ENCODE measurements at regions not wholly inside any gene's neighbourhood (a gene's known extent, or its start where the extent isn't known, plus 50 kb on each side); places are given as distances from the start of the nearest gene placed in this dataset.

DNA sequence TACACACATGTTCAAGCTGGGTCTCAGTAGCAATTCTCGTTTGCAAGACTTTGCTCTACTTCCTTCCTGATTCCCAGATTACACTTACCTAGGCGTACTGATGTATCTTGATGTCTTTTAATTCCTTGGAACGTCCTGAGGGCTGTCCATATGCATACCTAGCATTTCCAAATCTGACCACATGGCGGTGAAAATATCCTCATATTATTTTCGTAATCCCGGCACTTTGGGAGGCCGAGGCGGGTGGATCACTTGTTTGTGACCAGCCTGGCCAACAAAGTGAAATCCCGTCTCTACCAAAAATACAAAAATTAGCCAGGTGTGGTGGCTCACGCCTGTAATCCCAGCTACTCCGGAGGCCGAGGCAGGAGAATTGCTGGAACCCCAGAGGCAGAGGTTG lies 1786.3 kb upstream of the TENM3 start:
- WGBS, result 85% methylated on average over 12 of the region's 12 CpGs
- no peak for ATAC-seq

GRCh38 chr4:180462116-180462515 lies 1781.1 kb upstream of the TENM3 start:
- intact Hi-C loops (cut with DNase I), result no loop called here
- H3K4me1 ChIP-seq (ENCODE audit: control insufficient read depth, insufficient read depth, low read length), result no peaks in the 10 kb centered on the region
- no peaks in the 10 kb centered on the region for H3K27me3 ChIP-seq (ENCODE audit: control insufficient read depth, insufficient read depth)
- ATAC-seq (no peak), DNase-seq (no peak)
- no peaks in the 10 kb centered on the region for H3K9me3 ChIP-seq (ENCODE audit: control insufficient read depth, low read length)
- 87% methylated on average over 6 of the region's 6 CpGs for WGBS
- no peak overlapping the region for H3K4me3 ChIP-seq (ENCODE audit: low read length)
- H3K27ac ChIP-seq (ENCODE audit: low read length), result no peak overlapping the region

More for the DNA sequence above, 1786.3 kb upstream of the TENM3 start:
- Histone ChIP-seq H3K9me3 (ENCODE audit: control insufficient read depth, low read length) (no peaks in the 10 kb centered on the region), H3K4me1 (ENCODE audit: control insufficient read depth, insufficient read depth, low read length) (no peaks in the 10 kb centered on the region), H3K27ac (ENCODE audit: low read length) (no peak overlapping the region), H3K4me3 (ENCODE audit: low read length) (no peak overlapping the region), H3K27me3 (ENCODE audit: control insufficient read depth, insufficient read depth) (no peaks in the 10 kb centered on the region)
- DNase-seq, result no peak
- intact Hi-C loops (cut with DNase I), result no loop called here

DNA sequence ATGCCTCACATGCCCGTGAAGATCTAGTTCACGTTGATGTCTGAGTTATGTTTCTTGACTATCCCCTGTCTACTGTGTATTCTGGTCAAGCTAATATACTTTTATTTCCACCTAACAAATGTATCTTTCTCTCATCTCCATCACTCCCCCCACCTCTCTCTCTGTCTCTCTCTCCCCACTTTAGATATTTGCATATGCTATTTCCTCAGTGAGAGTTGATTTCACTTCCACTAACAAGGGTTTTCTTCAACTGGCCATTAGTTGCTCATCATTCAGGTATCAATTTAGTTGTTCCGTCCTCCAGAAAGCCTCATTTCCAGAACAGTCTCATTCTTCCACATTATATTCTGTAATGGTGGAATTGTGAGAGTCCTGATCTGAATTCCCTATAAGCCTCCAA lies 1777.8 kb upstream of the TENM3 start:
- Histone ChIP-seq H3K4me3 (ENCODE audit: low read length) (no peak overlapping the region), H3K27ac (ENCODE audit: low read length) (no peak overlapping the region), H3K9me3 (ENCODE audit: control insufficient read depth, low read length) (no peaks in the 10 kb centered on the region), H3K4me1 (ENCODE audit: control insufficient read depth, insufficient read depth, low read length) (no peaks in the 10 kb centered on the region), H3K27me3 (ENCODE audit: control insufficient read depth, insufficient read depth) (no peaks in the 10 kb centered on the region)
- intact Hi-C loops (cut with DNase I), result no loop called here
- ATAC-seq (no peak), DNase-seq (no peak)
- 92% methylated on average over 3 of the region's 3 CpGs for WGBS

- Histone ChIP-seq H3K4me3 (ENCODE audit: low read length) (no peak overlapping the region), H3K27ac (ENCODE audit: low read length) (no peak overlapping the region), H3K9me3 (ENCODE audit: control insufficient read depth, low read length) (no peaks in the 10 kb centered on the region), H3K27me3 (ENCODE audit: control insufficient read depth, insufficient read depth) (no peaks in the 10 kb centered on the region), H3K4me1 (ENCODE audit: control insufficient read depth, insufficient read depth, low read length) (no peaks in the 10 kb centered on the region)
- WGBS, result 12% methylated on average over 1 of the region's 1 CpG
- intact Hi-C loops (cut with DNase I), result no loop called here
- DNase-seq (no peak), ATAC-seq (no peak)
These were observed 1760.2 kb upstream of the TENM3 start for GRCh38 chr4:180483036-180483435.

GRCh38 chr4:180485407-180485806 lies 1757.8 kb upstream of the TENM3 start:
- no peaks in the 10 kb centered on the region for H3K9me3 ChIP-seq (ENCODE audit: control insufficient read depth, low read length)
- no peak overlapping the region for H3K27ac ChIP-seq (ENCODE audit: low read length)
- no peaks in the 10 kb centered on the region for H3K4me1 ChIP-seq (ENCODE audit: control insufficient read depth, insufficient read depth, low read length)
- ATAC-seq, result no peak
- intact Hi-C loops (cut with DNase I), result no loop called here
- H3K27me3 ChIP-seq (ENCODE audit: control insufficient read depth, insufficient read depth), result no peaks in the 10 kb centered on the region
- H3K4me3 ChIP-seq (ENCODE audit: low read length), result no peak overlapping the region
- no peak for DNase-seq

GRCh38 chr4:180486342-180486741 lies 1756.9 kb upstream of the TENM3 start:
- Histone ChIP-seq H3K4me1 (ENCODE audit: control insufficient read depth, insufficient read depth, low read length) (no peaks in the 10 kb centered on the region), H3K9me3 (ENCODE audit: control insufficient read depth, low read length) (no peaks in the 10 kb centered on the region), H3K4me3 (ENCODE audit: low read length) (no peak overlapping the region), H3K27me3 (ENCODE audit: control insufficient read depth, insufficient read depth) (no peaks in the 10 kb centered on the region), H3K27ac (ENCODE audit: low read length) (no peak overlapping the region)
- DNase-seq (no peak), ATAC-seq (no peak)
- intact Hi-C loops (cut with DNase I), result no loop called here
- 82% methylated on average over 4 of the region's 4 CpGs for WGBS

GRCh38 chr4:180489787-180490186 lies 1753.4 kb upstream of the TENM3 start:
- H3K4me1 ChIP-seq (ENCODE audit: control insufficient read depth, insufficient read depth, low read length), result no peaks in the 10 kb centered on the region
- intact Hi-C loops (cut with DNase I), result no loop called here

GRCh38 chr4:180491210-180491609 lies 1752.0 kb upstream of the TENM3 start:
- WGBS, result 45% methylated on average over 2 of the region's 2 CpGs

More at GRCh38 chr4:180489787-180490186, 1753.4 kb upstream of the TENM3 start:
- no peak for DNase-seq
- Histone ChIP-seq H3K27ac (ENCODE audit: low read length) (no peak overlapping the region), H3K9me3 (ENCODE audit: control insufficient read depth, low read length) (no peaks in the 10 kb centered on the region), H3K4me3 (ENCODE audit: low read length) (no peak overlapping the region), H3K27me3 (ENCODE audit: control insufficient read depth, insufficient read depth) (no peaks in the 10 kb centered on the region)
- no peak for ATAC-seq

GRCh38 chr4:180493299-180493698 lies 1749.9 kb upstream of the TENM3 start:
- ATAC-seq (no peak), DNase-seq (no peak)
- intact Hi-C loops (cut with DNase I), result no loop called here
- Histone ChIP-seq H3K27me3 (ENCODE audit: control insufficient read depth, insufficient read depth) (no peaks in the 10 kb centered on the region), H3K9me3 (ENCODE audit: control insufficient read depth, low read length) (no peaks in the 10 kb centered on the region), H3K4me1 (ENCODE audit: control insufficient read depth, insufficient read depth, low read length) (no peaks in the 10 kb centered on the region), H3K27ac (ENCODE audit: low read length) (no peak overlapping the region), H3K4me3 (ENCODE audit: low read length) (no peak overlapping the region)
- 80% methylated on average over 3 of the region's 3 CpGs for WGBS

More at GRCh38 chr4:180491210-180491609, 1752.0 kb upstream of the TENM3 start:
- Histone ChIP-seq H3K4me3 (ENCODE audit: low read length) (no peak overlapping the region), H3K27ac (ENCODE audit: low read length) (no peak overlapping the region), H3K4me1 (ENCODE audit: control insufficient read depth, insufficient read depth, low read length) (no peaks in the 10 kb centered on the region), H3K27me3 (ENCODE audit: control insufficient read depth, insufficient read depth) (no peaks in the 10 kb centered on the region), H3K9me3 (ENCODE audit: control insufficient read depth, low read length) (no peaks in the 10 kb centered on the region)
- intact Hi-C loops (cut with DNase I), result no loop called here
- no peak for DNase-seq
- ATAC-seq, result no peak

DNA sequence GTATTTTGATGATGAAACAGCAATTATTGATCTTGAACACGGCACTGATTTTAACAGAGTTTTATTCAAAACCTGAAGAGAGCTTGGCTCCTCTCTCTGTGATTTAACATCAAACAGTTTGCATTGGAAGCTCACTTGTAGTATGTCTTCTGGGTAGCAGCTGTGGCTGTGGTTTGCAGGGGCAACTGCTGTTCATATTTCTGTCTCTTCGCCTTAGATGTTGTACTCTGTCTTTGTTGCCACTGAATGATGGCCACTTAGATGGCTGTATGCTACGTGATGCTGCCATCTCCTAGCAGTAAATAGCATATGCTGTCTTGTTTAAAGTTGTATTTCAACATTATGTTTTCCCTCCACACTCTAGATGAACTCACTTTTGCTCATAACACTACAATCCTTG lies 1743.0 kb upstream of the TENM3 start:
- ATAC-seq (no peak), DNase-seq (no peak)
- no peak overlapping the region for H3K4me3 ChIP-seq (ENCODE audit: low read length)
- H3K27ac ChIP-seq (ENCODE audit: low read length), result no peak overlapping the region
- no peaks in the 10 kb centered on the region for H3K4me1 ChIP-seq (ENCODE audit: control insufficient read depth, insufficient read depth, low read length)
- H3K9me3 ChIP-seq (ENCODE audit: control insufficient read depth, low read length), result no peaks in the 10 kb centered on the region
- intact Hi-C loops (cut with DNase I), result no loop called here
- no peaks in the 10 kb centered on the region for H3K27me3 ChIP-seq (ENCODE audit: control insufficient read depth, insufficient read depth)
- 86% methylated on average over 3 of the region's 3 CpGs for WGBS

GRCh38 chr4:180512801-180513475 lies 1730.3 kb upstream of the TENM3 start:
- WGBS, result 33% methylated on average over 3 of the region's 3 CpGs
- DNase-seq (no peak), ATAC-seq (no peak)

DNA sequence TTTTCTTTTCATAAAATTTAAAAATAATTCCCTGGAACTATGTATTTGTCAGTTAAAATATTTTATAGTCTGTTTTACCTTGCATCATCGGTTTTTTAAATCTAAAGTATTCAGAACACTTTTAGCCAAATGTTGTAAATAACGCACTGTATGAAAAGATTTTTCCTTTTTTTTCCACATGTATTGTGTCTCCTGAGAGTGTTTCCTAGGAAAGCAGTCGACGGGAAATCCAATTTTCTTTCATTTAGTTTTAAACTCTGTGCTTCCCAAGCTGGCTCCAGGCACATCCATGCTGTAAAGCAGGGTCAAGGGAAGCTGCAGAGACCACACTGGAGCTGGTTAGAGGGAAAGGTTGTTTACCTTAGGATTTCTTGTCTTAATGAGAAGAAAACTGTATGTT lies 1724.3 kb upstream of the TENM3 start:
- no peaks in the 10 kb centered on the region for H3K4me1 ChIP-seq (ENCODE audit: control insufficient read depth, insufficient read depth, low read length)
- H3K9me3 ChIP-seq (ENCODE audit: control insufficient read depth, low read length), result no peaks in the 10 kb centered on the region
- no peak for ATAC-seq
- WGBS, result 62% methylated on average over 4 of the region's 4 CpGs
- H3K27ac ChIP-seq (ENCODE audit: low read length), result no peak overlapping the region
- H3K4me3 ChIP-seq (ENCODE audit: low read length), result no peak overlapping the region
- no peaks in the 10 kb centered on the region for H3K27me3 ChIP-seq (ENCODE audit: control insufficient read depth, insufficient read depth)
- DNase-seq, result no peak
- intact Hi-C loops (cut with DNase I), result no loop called here

More at GRCh38 chr4:180512801-180513475, 1730.3 kb upstream of the TENM3 start:
- intact Hi-C loops (cut with DNase I), result no loop called here
- H3K4me3 ChIP-seq (ENCODE audit: low read length), result no peak overlapping the region
- no peaks in the 10 kb centered on the region for H3K9me3 ChIP-seq (ENCODE audit: control insufficient read depth, low read length)
- no peak overlapping the region for H3K27ac ChIP-seq (ENCODE audit: low read length)
- H3K27me3 ChIP-seq (ENCODE audit: control insufficient read depth, insufficient read depth), result no peaks in the 10 kb centered on the region
- H3K4me1 ChIP-seq (ENCODE audit: control insufficient read depth, insufficient read depth, low read length), result no peaks in the 10 kb centered on the region
